HG02759 (cell line): ENCODE measurements at regions not wholly inside any gene's neighbourhood (a gene's known extent, or its start where the extent isn't known, plus 50 kb on each side); places are given as distances from the start of the nearest gene placed in this dataset.
"Not testable (repeated sequence)": the region's sequence is repeated elsewhere in the genome, so short reads cannot be mapped to it uniquely, and the experiment has no call there.

Source experiments
- ATAC-seq: cut with Tn5 transposase; IDR thresholded peaks from one replicate; pipeline ENCODE4 v1.9.1; 2021; ENCODE audit warnings: mild to moderate bottlenecking, moderate library complexity; ENCODE audit not compliant: unreplicated experiment

DNA sequence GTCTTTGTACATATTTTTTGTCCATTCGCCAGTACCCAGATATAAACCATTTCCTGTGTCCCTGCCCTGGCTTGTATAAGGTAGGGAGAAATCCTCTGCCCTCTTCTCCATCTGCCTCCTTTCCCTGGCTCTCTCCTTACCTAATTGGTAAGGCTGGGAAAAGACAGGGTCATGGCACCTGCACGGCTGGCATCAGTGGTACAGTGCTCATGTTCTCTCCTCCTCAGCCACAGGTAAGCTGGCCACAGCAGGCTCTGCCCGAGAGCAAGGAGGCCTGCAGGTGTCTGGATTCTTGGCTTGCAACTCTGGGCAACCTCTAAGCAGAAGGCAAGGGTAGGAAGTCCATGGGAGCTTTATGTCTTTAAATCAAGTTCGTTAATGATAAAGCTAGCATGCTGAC, 419.9 kb downstream of the BUD13 start:
- ATAC-seq: no peak

DNA sequence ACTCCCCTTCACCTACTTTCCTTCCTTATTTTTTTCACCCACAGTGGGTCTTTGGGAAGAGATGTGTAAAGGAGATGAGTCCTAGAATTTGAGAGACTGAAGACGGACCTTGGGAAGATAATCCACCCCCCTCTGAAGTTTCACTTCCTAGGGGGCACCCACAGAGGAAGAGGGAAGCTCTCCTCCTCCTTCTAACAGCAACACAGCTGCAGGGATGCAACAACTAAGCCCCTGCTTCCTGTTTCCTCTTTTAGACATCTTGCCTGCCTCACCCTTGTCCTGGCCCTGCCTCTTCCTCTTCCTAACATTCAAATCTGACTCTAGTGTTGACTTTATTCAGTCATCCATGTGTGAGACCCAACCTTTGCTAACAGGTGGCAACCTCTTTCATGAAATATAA, 424.6 kb downstream of the BUD13 start:
- no peak for ATAC-seq

DNA sequence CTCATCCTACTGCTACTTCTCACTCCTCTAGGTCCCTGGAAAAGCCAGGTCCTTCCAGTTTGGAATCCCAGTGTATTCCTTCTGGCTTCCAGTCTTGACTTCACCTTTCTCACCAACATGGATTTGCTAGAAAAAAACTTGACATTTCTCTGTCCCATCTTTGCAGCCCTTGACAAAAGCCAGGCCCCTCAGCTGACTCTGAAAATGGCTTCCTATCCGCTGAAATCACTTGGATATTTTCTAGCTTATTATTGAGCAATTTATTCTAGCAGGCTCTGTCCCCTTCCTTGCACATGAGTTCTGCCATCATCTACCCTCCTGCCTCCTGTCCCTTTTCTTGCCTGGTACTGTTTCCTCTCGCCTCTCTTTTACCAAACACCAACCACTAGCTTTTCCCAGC, 427.2 kb downstream of the BUD13 start:
- no peak for ATAC-seq

- ATAC-seq: no peak
Observed at GRCh38 chr11:116344601-116345000, 428.2 kb downstream of the BUD13 start.

GRCh38 chr11:116343270-116343669, 429.5 kb downstream of the BUD13 start:
- ATAC-seq: no peak

DNA sequence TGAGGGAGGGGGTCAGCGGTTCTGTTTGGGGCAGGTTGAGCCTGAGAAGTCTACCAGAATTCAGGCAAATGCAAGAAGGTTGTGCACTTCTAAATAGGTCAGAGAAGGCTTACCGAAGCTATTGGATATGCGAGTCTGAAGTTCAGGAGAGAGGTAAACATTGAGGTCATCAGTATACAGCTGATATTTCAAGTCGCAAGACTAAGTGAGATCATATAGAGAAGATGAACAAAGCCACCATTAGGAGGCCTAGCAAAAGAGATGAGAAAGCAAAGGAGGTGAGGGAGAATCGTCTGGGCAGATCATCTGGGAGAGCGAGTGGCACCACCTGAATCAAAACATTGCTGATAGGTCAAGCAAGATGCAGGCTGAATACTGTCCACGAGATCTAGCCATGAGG, 430.6 kb downstream of the BUD13 start:
- ATAC-seq: no peak

- no peak for ATAC-seq
Observed at GRCh38 chr11:116339306-116340098, 433.3 kb downstream of the BUD13 start.

- ATAC-seq: not testable (repeated sequence)
Observed at GRCh38 chr11:116338500-116338899, 434.3 kb downstream of the BUD13 start.

DNA sequence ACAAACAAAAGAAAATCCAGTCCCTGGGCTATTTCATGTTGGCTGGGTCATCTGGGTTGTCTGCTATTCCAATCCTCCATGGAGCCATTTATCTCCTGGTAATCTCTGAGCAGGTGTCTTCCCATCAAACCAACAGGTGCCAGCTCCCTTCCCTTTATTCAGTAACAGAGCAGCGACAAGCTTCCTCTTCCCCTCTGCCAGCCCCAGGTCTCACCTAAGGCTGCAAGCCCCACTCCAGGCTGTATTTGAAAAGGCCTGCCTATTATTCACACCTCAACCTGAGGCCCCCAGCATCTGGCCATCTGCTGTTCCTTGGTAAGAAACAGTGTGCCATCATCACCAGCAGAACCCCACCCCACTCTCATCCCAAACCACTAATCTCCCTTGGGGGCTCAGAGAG, 436.2 kb downstream of the BUD13 start:
- no peak for ATAC-seq

- ATAC-seq: no peak
Observed at GRCh38 chr11:116335891-116336290, 436.9 kb downstream of the BUD13 start.

GRCh38 chr11:116335078-116335477, 437.7 kb downstream of the BUD13 start:
- ATAC-seq: no peak

DNA sequence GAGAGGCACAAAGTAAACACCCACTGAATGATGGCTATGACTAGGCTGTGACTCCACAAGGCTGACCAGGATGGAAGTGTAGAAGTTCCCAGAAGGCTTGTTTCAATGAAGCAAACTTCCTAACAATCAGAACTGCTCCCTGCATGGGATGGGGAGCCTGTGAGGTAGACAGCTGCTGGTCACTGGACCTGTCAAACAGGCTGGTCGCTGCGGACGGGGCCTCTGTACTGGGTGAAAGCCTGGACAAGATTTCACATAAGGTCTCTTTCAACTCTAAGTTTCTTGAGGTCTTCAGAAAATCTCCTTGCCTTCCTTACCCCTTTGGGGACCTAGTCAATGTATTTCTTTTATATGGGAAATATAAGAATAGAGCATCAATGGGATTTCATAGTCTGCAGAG, 438.2 kb downstream of the BUD13 start:
- ATAC-seq: no peak

DNA sequence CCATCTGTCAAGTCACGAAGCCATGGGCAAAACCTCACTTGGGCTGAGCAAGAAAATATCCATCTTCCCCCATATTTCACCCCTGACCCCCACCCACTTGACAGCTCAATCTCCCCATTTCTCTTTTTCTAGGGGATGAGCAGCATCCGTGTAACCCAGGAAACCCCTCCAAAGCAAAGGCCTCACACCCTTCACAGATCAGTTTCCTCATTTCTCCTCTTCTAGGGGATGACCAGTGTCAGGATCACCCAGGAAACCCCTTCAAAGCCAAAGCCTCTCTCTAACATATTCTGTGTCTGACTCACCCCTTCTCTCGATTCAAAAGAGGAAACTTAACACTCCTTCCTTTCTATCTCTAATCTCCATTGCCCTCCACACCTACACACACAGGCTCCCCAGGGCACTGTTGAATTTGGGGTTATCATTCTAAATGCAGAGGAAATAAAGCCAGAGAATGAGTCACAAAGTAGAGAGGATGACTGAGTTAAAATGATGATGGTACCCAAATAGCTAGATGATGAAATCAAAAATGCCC, 439.7 kb downstream of the BUD13 start:
- ATAC-seq: no peak

GRCh38 chr11:116332391-116332790, 440.4 kb downstream of the BUD13 start:
- ATAC-seq: no peak

GRCh38 chr11:116331381-116331780, 441.4 kb downstream of the BUD13 start:
- no peak for ATAC-seq

DNA sequence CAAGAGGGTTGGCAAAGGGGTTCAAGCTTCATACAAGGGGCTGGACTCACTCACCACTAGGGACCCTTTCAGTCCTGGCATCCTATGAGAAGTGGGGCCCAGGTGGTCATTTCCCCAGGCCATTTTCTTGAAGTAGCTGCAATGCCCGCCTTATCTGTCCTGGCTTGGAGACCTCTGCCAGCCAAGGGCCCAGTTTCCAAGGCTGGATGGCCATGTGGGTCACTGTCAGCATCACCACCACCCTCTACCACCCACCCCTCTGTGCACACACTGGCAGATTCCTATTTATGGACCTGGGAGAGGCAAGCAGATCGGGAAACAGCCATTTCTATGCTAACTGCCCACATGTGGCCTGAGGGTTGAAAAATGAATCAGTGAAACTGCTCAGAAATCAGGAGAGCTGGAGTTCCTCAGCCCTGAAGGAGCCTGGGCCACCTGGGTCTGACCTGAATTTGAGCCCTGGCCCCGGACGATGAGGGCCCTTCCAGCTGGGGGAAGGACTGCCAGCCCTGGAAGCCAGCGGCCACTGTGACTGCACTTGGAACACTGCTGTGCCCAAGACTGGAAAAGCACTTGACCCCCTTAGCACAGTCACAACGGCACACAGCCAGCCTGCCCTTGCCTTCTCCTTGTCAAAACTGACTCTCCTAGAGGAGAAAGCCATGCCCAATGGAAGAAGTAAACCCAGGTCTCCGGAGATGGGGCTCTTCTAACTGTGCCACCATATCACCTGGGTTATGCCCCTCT, 442.2 kb downstream of the BUD13 start:
- ATAC-seq: no peak

- no peak for ATAC-seq
Observed at GRCh38 chr11:116329354-116330090, 443.3 kb downstream of the BUD13 start.

- ATAC-seq: no peak
Observed at GRCh38 chr11:116328851-116329250, 443.9 kb downstream of the BUD13 start.

GRCh38 chr11:116328391-116328790, 444.4 kb downstream of the BUD13 start:
- ATAC-seq: no peak

GRCh38 chr11:116326146-116326545, 446.6 kb downstream of the BUD13 start:
- ATAC-seq: no peak

GRCh38 chr11:116325247-116325646, 447.5 kb downstream of the BUD13 start:
- ATAC-seq: no peak
